Activated CD4-positive, alpha-beta T cell treated with anti-CD3 and anti-CD28 coated beads, Interleukin-2, Interleukin-4, amounts not matched to agents 100 ng/mL and 50 ng/mL, durations not matched to agents 16 hours and 8 hours (primary cell): ENCODE measurements at regions not wholly inside any gene's neighbourhood (a gene's known extent, or its start where the extent isn't known, plus 50 kb on each side); places are given as distances from the start of the nearest gene placed in this dataset.

Experiments
- DNase-seq: peaks from one replicate; pipeline ENCODE4 v3.0.0-alpha.2; 2020; ENCODE audit warnings: low spot score

GRCh38 chr10:78924319-78925003 lies 144.3 kb upstream of the ZMIZ1 start:
- no peak for DNase-seq

DNA sequence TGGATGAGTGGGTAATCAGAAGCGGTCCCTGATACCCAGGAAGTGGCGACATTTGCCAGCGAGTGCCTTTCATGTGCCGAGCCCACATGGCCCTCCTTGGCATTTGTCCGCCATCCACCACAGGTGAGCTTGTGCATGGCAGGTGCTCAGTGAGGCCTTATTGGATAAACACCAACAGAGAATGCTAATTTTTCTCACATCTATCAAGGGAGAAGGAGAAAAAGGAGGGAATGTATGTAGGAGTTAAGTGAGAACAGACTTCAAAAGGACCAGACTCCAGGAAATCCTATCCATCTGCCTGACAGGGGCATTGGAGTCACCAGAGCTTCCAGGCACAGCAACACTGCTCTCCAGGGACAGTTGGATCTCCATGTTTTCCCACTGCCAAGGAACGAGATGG lies 143.5 kb upstream of the ZMIZ1 start:
- DNase-seq: no peak

DNA sequence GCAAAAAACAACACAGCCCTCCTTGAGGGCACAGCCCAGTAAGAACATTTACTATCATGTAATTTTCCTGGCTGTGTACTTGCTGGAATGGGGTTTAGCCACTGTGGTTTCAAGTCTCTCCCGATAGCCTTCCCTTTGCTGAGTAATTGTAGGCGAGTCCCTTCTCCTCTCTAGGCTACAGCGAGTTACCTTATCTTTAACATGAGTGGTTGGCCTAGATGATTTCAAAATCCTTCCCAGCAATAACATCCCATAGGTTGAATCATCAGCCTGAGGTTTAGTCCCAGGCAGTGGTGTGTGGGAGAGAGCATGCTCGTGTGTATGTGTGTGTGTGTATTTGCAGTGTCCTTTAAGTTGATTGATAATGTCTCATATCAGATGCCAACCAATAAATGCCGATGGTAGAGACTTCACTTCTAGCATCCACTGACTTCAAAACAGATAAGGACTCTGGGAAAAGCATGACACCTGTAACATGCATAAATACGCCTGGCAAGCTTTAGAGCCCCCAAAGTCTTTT lies 142.9 kb upstream of the ZMIZ1 start:
- DNase-seq: no peak

DNA sequence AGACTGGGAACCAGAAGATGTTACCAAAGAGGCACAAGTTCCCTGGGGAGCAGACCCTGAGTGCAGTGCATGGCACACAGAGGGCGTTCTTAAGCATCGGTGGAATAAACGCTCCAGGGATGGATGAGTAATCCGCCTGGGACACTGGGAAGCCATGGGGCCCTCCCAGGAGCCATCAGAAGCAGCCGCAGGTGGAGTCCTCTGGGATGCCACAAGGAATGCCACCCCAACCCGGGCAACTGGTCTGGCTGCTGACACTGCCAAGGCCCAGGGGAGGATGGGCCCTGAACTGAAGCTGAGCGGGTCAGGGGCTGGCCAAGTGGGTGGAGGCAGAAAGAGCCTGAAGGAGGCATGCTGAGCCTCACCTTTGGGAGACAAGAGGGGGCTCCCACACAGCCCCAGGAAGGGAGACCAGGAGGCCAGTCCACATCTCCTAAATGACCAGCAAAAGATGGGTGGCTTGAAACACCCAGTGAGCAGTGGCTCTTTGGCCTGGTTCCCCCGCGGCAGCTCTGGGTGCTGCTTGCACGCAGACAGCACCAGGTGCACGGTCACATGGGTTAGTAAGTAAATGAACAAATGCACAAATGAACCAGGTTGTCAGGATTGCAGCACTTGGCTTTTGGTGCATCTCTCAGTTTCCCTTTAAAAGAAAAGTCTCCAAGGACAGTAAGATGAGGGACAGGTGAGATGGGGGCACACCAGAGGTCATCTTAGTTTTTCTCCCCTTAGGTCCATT lies 141.3 kb upstream of the ZMIZ1 start:
- DNase-seq: no peak

DNA sequence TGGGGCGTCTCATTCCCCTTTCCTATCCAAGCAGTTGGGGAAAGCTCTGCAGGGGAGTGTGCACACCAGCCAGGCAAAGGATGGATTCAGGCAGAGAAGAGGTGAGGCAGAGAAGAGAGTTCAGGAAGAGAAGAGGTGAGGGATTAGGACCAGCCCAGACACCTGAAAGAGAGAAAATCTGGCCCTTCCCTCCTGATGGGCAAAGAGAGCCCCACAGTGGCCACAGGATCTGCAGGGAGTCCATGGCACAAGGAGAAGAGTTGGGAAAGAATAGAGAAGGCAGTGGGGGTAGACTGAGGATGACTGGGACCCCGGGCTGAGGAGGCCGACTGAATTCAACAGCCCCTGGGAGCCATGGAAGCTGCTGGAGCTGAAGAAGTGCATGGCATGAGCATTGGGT lies 140.4 kb upstream of the ZMIZ1 start:
- no peak for DNase-seq

DNA sequence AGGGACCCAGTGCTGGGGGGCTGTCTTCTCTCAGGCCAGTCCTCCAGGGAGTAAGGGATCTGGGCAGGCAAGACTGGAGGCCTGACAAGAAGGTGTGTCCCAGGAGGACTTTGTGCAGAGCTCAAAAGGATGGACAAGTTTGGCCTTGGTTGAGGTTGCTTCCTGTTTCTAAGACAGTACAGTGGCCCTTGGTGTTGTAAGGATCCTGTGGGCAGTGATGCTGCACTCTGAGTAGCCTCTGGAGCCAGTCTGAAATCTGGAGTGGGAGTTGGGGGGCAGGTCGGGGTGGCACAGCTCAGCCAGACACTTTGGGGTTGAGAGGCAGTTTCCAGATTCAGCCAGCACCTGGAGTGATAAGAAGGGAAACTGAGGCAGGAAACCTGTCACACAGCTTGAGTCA lies 139.2 kb upstream of the ZMIZ1 start:
- no peak for DNase-seq

DNA sequence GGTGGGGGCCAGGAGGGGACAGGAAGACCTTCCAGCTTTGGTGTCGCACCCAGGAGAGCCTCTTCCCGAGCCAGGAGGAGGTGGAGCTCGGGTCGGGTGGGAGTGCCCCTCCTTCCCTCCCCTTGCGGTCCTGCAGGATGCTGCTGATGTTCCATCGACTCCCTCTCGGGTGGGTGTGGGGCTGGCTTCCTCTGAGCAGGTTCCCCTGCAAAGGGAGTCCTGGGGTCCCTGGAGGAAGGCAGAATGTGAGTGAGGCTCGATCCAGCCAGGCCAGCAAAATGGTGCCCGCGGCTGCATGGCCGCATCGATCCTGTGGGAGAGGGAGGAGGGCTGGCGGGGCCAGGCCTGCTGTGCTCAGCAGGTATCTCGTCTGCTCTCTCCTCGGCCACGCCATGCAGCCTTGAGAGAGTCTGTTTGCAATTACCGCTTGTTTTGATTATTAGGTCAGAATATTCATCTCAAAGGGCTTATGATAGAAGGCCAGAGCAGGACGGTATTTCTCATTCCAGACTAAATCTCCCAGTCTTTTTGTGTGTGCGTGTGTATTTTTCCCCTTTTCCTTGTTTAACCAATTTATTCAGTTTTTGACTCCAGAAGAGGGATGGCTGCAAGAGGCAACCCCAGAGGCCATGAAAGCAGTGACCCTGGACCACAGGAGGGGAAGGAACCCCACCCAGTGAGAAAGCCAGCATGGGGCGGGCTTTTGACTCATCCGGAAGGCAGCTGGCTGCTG lies 137.3 kb upstream of the ZMIZ1 start:
- no peak for DNase-seq

- no peak for DNase-seq
Measured at GRCh38 chr10:78932054-78932386, 136.7 kb upstream of the ZMIZ1 start.

GRCh38 chr10:78932861-78933260 lies 135.9 kb upstream of the ZMIZ1 start:
- DNase-seq: no peak

DNA sequence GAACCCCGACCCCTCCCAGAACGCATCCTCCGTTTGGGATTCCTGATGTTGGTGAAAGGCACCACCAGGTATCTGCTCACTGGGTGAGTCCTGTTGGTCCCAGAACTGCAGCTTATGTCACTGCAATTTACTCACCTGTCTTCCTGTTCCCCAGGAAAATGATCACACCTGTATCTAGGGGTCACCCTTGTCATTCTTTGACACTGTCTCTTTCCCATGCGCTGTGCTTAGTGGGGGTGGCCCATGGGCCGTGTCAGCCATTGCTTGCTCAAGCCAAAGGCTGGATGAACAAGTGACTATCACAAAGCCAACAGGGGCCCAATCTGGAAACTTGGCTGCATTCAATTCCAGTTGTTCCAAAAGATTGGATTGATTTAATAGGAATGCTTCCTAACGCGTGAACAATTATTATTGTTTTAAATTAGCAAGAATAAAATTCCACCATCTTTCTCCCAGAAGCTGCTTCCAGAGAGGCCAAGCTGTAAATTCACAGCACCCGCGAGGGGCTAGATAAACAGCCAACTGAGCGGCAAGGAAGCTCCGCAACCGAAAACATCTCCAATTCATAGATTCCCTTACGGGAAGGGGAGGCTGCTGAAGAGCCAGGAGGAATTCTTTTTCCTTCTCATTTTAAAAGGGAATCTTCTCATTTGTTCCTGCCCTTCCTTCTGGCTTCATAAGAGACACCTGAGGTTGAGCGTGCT lies 134.8 kb upstream of the ZMIZ1 start:
- no peak for DNase-seq

GRCh38 chr10:78934532-78934898 lies 134.3 kb upstream of the ZMIZ1 start:
- DNase-seq: no peak

- no peak for DNase-seq
Measured at GRCh38 chr10:78934994-78935602, 133.7 kb upstream of the ZMIZ1 start.

DNA sequence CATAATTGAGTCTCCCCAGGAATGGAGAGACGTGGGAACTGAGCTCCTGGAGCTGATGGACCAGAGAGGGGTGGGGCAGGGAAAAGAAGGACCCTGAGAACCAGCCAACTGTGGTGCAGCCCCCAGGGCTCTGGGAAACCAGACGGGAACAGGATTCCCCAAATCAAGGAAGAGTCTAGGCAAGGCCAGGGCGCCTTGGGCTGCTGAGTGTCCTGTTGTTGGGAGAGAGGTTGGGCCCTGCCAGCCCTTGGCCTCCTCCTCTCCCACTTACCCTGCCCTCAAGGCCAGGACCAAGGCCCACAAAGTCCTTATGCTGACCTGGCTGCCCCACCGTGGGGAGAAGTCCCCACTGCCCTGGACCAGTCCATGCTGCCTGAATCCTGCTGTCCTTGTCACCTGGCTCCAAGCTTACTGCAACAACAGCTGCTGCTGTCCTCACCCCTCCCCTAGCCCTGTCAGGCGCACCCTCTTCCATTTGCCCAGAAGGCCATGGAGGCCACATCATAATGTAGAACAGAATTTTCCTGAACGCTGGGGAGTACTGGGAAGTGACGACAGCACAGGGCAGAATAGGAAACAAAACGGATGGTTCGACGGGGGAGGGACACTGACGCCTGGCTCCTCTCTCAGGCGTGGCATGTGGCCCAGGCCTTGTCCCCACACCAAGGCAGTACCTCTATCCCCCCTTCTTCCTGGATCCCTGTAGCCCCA lies 132.9 kb upstream of the ZMIZ1 start:
- no peak for DNase-seq

DNA sequence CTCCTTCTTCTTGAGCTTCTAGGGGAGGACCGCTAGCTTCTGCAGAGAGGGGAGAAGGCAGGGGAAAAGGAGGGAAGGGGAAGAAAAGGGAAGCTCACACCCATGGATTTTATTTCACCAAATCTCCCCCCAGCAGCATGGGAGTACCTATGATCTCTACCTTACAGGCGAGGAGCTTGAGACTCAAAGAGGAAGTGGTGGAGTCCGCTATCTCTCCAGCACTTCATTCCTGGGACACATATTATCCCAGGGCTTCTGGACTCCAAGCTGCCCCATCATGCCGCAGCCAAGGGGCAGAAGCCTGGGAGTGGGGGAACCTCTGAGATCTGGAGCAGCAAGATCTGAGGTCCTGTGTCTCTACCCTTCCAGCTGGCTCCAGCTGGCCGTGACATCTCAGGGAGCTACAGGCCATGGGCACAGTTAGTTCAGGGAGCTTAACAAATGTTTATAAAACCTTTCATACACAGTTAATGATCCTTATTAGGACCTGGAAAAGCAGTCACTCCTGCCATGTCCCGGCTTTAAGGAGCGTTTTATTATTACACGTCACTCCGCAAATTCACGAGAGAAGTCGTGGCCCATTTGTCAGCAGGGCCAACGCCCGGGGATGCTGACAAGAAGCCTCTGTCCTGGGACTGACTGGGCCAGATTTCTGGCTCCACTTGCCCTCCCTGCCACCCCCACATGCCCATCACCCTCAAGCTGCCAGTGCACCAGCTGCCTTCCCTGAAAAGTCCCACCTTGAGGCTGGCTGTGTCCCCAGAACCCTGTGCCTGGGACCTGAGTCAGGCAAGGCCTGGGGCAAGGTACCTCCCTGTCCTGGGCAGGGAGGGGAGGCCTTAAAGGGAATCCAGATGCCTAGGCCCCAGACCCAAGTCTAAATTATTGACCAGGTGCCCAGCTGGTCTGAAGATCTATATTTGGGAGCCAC lies 132.1 kb upstream of the ZMIZ1 start:
- no peak for DNase-seq

GRCh38 chr10:78937393-78937792 lies 131.4 kb upstream of the ZMIZ1 start:
- no peak for DNase-seq

GRCh38 chr10:78937800-78938694 lies 130.7 kb upstream of the ZMIZ1 start:
- DNase-seq: no peak

DNA sequence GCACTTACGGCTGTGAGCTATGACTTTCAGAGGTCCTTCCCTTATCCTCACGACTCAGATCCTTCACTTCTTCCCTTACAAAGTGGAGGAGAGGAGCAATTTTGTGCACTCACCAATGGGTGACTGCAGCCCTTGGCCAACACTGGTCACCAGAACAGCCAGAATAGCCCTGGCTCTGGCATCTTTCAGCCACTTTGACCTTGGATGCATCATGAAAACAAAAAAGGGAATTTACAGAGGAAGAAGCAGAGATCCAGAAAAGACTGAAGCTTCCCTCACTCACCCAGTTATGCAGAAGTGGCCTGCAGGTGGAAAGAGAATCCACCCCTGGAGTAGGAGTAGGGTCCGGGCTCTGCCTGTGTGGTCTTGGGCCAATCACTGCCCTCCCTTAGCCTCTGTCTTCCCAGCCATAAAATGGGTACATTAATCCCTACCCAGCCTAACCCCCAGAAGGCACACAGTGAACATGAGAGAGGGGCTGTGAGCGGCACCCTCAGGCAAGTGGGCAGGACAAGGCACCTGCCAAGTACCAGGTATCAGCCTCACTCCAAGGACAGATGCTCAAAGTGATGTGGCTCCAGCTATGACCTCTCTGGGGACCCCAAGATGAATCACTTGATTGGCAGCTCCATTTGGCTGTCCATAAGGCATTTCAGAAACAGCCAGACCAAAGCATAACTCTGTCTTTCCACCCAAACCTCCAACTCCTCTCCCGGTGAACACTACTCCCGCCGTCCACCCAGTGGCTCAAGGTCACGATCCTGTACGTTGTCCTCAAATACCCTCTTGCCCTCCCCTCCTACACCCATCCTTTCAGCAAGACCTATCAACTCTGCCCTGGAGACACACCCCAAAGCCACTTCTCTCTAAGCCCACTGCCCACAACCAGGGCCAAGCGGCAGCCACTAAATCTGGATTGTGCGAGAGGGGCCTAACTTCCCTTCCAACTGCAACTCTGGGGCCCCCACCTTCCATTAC lies 129.8 kb upstream of the ZMIZ1 start:
- DNase-seq: no peak

GRCh38 chr10:78942091-78942501 lies 126.7 kb upstream of the ZMIZ1 start:
- no peak for DNase-seq
